Activated T-helper 2 cell treated with anti-CD3 and anti-CD28 coated beads, Interferon-gamma antibody, Interleukin-2, Interleukin-4, amounts not matched to agents 10 μg/mL and 5 μg/mL and 100 μg/mL, durations not matched to agents 14 hours and 24 hours and 36 hours (primary cell): ENCODE measurements at regions not wholly inside any gene's neighbourhood (a gene's known extent, or its start where the extent isn't known, plus 50 kb on each side); places are given as distances from the start of the nearest gene placed in this dataset.

Experiments
- DNase-seq: peaks from one replicate; pipeline ENCODE4 v3.0.0; 2021; ENCODE audit warnings: low spot score
- H3K27ac Mint-ChIP-seq: one replicate; pipeline ENCODE4 v1.8.0; 2021; ENCODE audit warnings: mixed read lengths
- H3K27me3 Mint-ChIP-seq: one replicate; pipeline ENCODE4 v1.8.0; 2021; ENCODE audit warnings: low read depth, mixed read lengths
- H3K36me3 Mint-ChIP-seq: one replicate; pipeline ENCODE4 v1.8.0; 2021; ENCODE audit warnings: low read depth, mixed read lengths
- H3K4me1 Mint-ChIP-seq: one replicate; pipeline ENCODE4 v1.8.0; 2021; ENCODE audit warnings: low read depth, mixed read lengths
- H3K4me3 Mint-ChIP-seq: one replicate; pipeline ENCODE4 v1.8.0; 2021; ENCODE audit warnings: low read depth, mild to moderate bottlenecking, moderate library complexity, mixed read lengths
- H3K9me3 Mint-ChIP-seq: one replicate; pipeline ENCODE4 v1.8.0; 2021; ENCODE audit warnings: mixed read lengths
- intact Hi-C: fragments of 100-400 bp; cut with micrococcal nuclease; formaldehyde crosslinking; loops from one replicate; pipeline ENCODE4 v1.15.1; 2023

DNA sequence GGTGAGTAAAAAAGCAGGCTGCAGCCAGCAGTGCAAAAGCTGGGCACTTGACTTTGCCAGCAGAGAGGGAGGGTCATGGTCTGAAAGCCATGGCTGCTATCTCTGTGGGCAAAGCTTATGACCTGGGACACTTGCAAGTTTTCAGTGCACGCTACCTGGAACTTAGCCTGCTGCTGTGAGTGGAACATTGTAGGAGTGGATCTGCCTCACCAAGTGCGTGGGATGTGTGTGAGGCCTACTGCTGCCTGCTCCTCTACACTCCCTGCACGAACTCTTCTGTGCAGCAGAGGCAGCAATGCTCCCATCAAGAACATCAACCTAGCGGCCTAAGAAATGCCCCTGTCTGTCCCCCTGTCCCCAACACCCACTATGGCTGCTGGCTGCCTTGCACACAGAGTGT, 344.1 kb upstream of the REG3G start:
- no peaks in the 10 kb centered on the region for H3K36me3 Mint-ChIP-seq
- H3K4me1 Mint-ChIP-seq: no peaks in the 10 kb centered on the region
- DNase-seq: no peak
- H3K4me3 Mint-ChIP-seq: no peak overlapping the region
- H3K27me3 Mint-ChIP-seq: no peaks in the 10 kb centered on the region
- H3K27ac Mint-ChIP-seq: no peak overlapping the region
- intact Hi-C loops: no loop called here
- peaks cover 41% of the 10 kb centered on the region for H3K9me3 Mint-ChIP-seq

DNA sequence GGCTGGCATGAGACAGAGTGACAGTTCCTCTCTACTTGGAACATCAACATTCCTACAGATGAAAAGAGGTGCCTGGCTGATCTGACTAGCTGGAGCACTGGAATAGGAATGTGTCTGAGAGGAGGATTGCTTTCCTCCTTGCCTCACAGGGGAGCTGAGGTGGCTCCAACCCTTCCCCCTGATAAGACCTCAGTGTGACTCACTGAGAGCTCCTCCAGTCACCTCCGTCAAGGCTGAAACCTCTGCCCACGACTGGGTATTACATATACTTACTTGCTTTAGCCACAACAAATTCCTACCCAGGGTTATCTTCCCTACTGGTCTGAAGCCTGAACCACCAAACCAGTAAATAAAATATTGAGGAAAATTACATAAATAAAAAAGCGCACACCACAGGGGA, 342.7 kb upstream of the REG3G start:
- no peak overlapping the region for H3K4me3 Mint-ChIP-seq
- intact Hi-C loops: no loop called here

DNA sequence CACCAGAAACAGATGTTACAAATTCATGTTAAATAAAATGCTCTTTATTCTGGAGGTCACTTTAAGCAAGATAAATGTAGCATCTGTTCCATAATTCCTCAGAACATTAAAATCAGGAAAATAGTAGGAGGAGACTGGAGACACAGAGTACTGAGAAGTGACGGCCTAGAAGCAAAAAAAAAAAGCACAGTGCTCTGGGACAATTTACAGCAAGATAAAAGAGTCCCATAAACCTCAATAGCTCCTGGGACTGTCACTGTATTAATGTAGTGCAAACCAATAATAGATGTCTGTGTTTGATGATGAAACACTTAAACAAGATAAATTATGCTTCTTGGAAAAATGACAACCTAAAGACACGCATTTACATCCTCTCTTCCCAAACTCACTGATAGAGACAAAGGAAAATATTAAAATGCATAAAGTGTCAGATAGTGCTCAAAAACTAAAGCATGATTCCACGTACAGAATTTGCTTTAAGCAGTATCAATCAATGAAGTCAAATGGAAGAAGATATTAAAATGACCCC, 338.8 kb upstream of the REG3G start:
- H3K9me3 Mint-ChIP-seq: peaks cover 39% of the 10 kb centered on the region
- no peaks in the 10 kb centered on the region for H3K36me3 Mint-ChIP-seq

More for the DNA sequence above, 342.7 kb upstream of the REG3G start:
- DNase-seq: no peak
- H3K27me3 Mint-ChIP-seq: no peaks in the 10 kb centered on the region
- H3K27ac Mint-ChIP-seq: no peak overlapping the region
- peaks cover 45% of the 10 kb centered on the region for H3K9me3 Mint-ChIP-seq
- no peaks in the 10 kb centered on the region for H3K4me1 Mint-ChIP-seq
- no peaks in the 10 kb centered on the region for H3K36me3 Mint-ChIP-seq

GRCh38 chr2:78699696-78700095, 325.8 kb upstream of the REG3G start:
- H3K36me3 Mint-ChIP-seq: no peaks in the 10 kb centered on the region
- H3K4me1 Mint-ChIP-seq: no peaks in the 10 kb centered on the region
- H3K27me3 Mint-ChIP-seq: no peaks in the 10 kb centered on the region
- H3K9me3 Mint-ChIP-seq: peaks cover 23% of the 10 kb centered on the region
- DNase-seq: no peak
- intact Hi-C loops: no loop called here
- no peak overlapping the region for H3K4me3 Mint-ChIP-seq
- H3K27ac Mint-ChIP-seq: no peak overlapping the region

More for the DNA sequence above, 338.8 kb upstream of the REG3G start:
- intact Hi-C loops: no loop called here
- Mint-ChIP-seq H3K4me1 (no peaks in the 10 kb centered on the region), H3K4me3 (no peak overlapping the region), H3K27me3 (no peaks in the 10 kb centered on the region), H3K27ac (no peak overlapping the region)
- DNase-seq: no peak

- DNase-seq: no peak
- Mint-ChIP-seq H3K27me3 (no peaks in the 10 kb centered on the region), H3K4me1 (no peaks in the 10 kb centered on the region), H3K9me3 (peaks cover 22% of the 10 kb centered on the region), H3K36me3 (no peaks in the 10 kb centered on the region), H3K4me3 (no peak overlapping the region), H3K27ac (no peak overlapping the region)
- intact Hi-C loops: no loop called here
Measured at GRCh38 chr2:78701546-78701945, 324.0 kb upstream of the REG3G start.

- no peak overlapping the region for H3K27ac Mint-ChIP-seq
- intact Hi-C loops: no loop called here
- no peak overlapping the region for H3K4me3 Mint-ChIP-seq
- no peaks in the 10 kb centered on the region for H3K4me1 Mint-ChIP-seq
- no peak for DNase-seq
- H3K9me3 Mint-ChIP-seq: peaks cover 10% of the 10 kb centered on the region
- no peaks in the 10 kb centered on the region for H3K27me3 Mint-ChIP-seq
- no peaks in the 10 kb centered on the region for H3K36me3 Mint-ChIP-seq
Measured at GRCh38 chr2:78707776-78708386, 317.6 kb upstream of the REG3G start.

GRCh38 chr2:78710632-78711375, 314.7 kb upstream of the REG3G start:
- peaks cover 14% of the 10 kb centered on the region for H3K9me3 Mint-ChIP-seq
- H3K4me1 Mint-ChIP-seq: no peaks in the 10 kb centered on the region
- H3K36me3 Mint-ChIP-seq: no peaks in the 10 kb centered on the region
- no peak overlapping the region for H3K27ac Mint-ChIP-seq
- intact Hi-C loops: no loop called here
- H3K27me3 Mint-ChIP-seq: no peaks in the 10 kb centered on the region
- no peak overlapping the region for H3K4me3 Mint-ChIP-seq
- no peak for DNase-seq

DNA sequence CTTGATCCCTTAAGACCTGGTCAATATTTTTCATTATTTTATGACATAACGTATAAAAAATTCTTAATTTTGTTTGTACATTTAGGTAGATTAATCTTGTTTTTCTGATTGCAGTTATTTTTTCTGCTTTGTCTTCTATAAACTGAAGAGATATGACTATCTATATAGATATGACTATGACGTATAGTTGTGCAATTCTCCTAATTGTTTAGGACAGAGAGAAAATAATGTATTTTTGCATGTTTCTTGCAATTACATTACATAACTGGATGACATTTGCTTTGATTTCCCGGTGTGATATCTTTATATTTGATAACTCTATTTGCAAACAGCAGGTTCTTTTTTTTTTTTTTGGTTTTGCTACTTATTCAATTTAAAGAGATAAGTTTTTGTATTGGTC, 310.2 kb upstream of the REG3G start:
- no peaks in the 10 kb centered on the region for H3K27me3 Mint-ChIP-seq
- no peak for DNase-seq
- no peaks in the 10 kb centered on the region for H3K36me3 Mint-ChIP-seq
- no peaks in the 10 kb centered on the region for H3K4me1 Mint-ChIP-seq
- H3K9me3 Mint-ChIP-seq: peaks cover 28% of the 10 kb centered on the region
- no peak overlapping the region for H3K27ac Mint-ChIP-seq
- H3K4me3 Mint-ChIP-seq: no peak overlapping the region
- intact Hi-C loops: no loop called here

- no peak for DNase-seq
- Mint-ChIP-seq H3K27me3 (no peaks in the 10 kb centered on the region), H3K9me3 (peaks cover 20% of the 10 kb centered on the region), H3K36me3 (no peaks in the 10 kb centered on the region), H3K4me3 (no peak overlapping the region), H3K27ac (no peak overlapping the region), H3K4me1 (no peaks in the 10 kb centered on the region)
- intact Hi-C loops: no loop called here
Measured at GRCh38 chr2:78718024-78718423, 307.5 kb upstream of the REG3G start.

DNA sequence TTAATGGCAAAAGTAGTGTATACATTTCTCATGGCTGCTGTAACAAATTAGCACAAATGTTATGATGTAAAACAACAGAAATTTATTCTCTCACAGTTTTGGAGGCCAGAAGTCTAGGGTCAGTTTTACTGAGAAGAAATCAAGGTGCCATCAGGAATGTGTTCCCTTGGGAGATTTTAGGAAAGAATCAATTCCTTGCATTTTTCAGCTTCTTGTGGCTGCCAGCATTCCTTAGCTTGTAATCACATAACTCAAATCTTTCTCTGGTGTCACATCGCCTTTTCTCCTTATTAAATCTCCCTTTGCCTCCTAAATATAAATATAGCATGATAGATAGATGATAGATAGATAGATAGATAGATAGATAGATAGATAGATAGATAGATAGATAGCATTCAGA, 307.0 kb upstream of the REG3G start:
- DNase-seq: no peak
- no peak overlapping the region for H3K4me3 Mint-ChIP-seq
- H3K4me1 Mint-ChIP-seq: no peaks in the 10 kb centered on the region
- peaks cover 17% of the 10 kb centered on the region for H3K9me3 Mint-ChIP-seq
- H3K27ac Mint-ChIP-seq: no peak overlapping the region
- H3K27me3 Mint-ChIP-seq: no peaks in the 10 kb centered on the region
- intact Hi-C loops: no loop called here
- no peaks in the 10 kb centered on the region for H3K36me3 Mint-ChIP-seq

DNA sequence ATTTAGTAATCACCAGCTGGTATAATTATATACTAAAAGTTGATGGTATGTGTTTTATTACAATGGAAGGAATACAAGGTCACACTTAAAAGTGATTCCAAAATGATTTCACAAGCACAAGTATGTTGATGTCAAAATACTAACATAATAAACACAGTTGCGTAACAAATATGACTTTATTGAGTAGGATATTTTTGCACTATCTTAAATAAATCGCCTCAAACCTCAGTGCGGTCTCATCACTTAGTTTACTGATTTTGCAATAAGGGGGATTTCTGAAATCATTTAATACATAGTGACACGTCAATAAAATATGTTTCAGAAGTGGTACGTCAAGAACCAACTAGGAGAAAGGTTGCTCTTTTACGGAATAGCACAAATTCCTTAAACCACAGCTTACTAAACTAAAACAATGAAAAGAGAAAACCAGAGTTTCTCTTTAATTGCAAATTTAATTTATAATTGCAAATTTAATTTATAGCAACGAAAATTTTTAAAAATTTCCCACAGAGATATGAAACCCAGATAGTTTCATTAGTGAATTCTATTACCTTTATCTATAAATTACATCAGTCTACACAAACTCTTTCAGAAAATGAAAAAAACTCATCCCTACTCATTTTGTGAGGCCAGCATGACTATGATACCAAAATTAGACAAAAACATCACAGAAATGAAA, 304.0 kb upstream of the REG3G start:
- intact Hi-C loops: no loop called here
- H3K4me3 Mint-ChIP-seq: no peak overlapping the region
- no peaks in the 10 kb centered on the region for H3K27me3 Mint-ChIP-seq
- DNase-seq: no peak
- no peaks in the 10 kb centered on the region for H3K4me1 Mint-ChIP-seq
- H3K36me3 Mint-ChIP-seq: no peaks in the 10 kb centered on the region
- no peak overlapping the region for H3K27ac Mint-ChIP-seq
- peaks cover 28% of the 10 kb centered on the region for H3K9me3 Mint-ChIP-seq

- H3K36me3 Mint-ChIP-seq: no peaks in the 10 kb centered on the region
- no peak overlapping the region for H3K4me3 Mint-ChIP-seq
- DNase-seq: no peak
- H3K27me3 Mint-ChIP-seq: no peaks in the 10 kb centered on the region
- H3K4me1 Mint-ChIP-seq: no peaks in the 10 kb centered on the region
- peaks cover 24% of the 10 kb centered on the region for H3K9me3 Mint-ChIP-seq
- H3K27ac Mint-ChIP-seq: no peak overlapping the region
- intact Hi-C loops: no loop called here
Measured at GRCh38 chr2:78734221-78734620, 291.3 kb upstream of the REG3G start.

DNA sequence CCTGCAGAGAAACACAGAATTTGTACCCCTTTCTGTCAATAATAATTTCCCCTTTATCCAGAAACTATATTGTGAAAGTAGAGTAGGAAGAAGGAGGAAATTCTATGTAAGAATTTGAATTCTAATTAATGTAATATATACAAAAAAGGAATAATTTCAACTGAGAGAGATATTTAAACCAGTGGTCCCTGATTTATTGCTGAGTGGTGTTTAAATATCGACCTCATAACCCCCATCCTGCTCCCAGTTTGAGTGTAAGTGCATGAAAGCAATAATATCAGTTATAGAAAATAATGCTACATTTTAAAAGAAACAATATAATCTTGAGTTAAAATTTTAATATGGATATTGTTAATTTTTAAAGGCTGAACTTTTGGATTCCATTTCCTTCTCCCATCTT, 286.2 kb upstream of the REG3G start:
- DNase-seq: no peak
- no peaks in the 10 kb centered on the region for H3K4me1 Mint-ChIP-seq
- no peak overlapping the region for H3K27ac Mint-ChIP-seq
- no peak overlapping the region for H3K4me3 Mint-ChIP-seq
- no peaks in the 10 kb centered on the region for H3K36me3 Mint-ChIP-seq
- H3K27me3 Mint-ChIP-seq: no peaks in the 10 kb centered on the region
- peaks cover 30% of the 10 kb centered on the region for H3K9me3 Mint-ChIP-seq
- intact Hi-C loops: no loop called here
